ENCODE measurements at regions not wholly inside any gene's neighbourhood (a gene's known extent, or its start where the extent isn't known, plus 50 kb on each side); places are given as distances from the start of the nearest gene placed in this dataset.

DNA sequence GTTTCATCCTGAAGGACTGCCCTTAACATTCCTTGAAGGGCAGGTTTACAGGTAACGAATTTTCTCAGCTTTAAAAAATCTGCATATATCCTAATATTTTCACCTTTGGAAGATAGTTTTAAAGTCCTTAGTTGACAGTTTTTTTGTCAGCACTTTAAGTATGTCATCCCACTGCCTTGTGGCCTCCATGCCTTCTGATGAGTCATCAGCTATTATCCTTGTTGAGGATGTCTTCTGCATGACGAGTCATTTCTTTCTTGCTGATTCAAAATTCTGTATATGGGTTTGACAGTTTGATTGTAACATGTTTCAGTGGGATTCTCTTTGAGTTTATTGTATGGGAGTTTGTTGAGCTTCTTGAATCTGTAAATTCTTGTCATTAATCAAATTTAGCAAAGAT, 500.6 kb downstream of the DISC1 start:
- no peak overlapping the region for H4K91ac ChIP-seq (ENCODE audit: insufficient read depth, low read depth, low read length)
- no TSS peak for BruUV-seq (replicated peaks)
- H3K14ac ChIP-seq (replicated peaks; ENCODE audit: low read depth, low read length), result no peak overlapping the region
- no peak overlapping the region for H3K9ac ChIP-seq (ENCODE audit: low read depth, low read length)
- no peak overlapping the region for H3K23ac ChIP-seq (ENCODE audit: low read depth, low read length)
- no peak overlapping the region for H2BK15ac ChIP-seq (ENCODE audit: low read depth, low read length)
- no peaks in the 10 kb centered on the region for H3K36me3 ChIP-seq (ENCODE audit: control insufficient read depth, insufficient read depth, low read length)
- H3K18ac ChIP-seq (ENCODE audit: low read depth, low read length), result no peak overlapping the region
- no peak overlapping the region for H3K56ac ChIP-seq (ENCODE audit: extremely low read depth, insufficient read depth, low read length)
- no CpG with 5 or more reads among the region's 2 CpGs for WGBS, 2 experiments (ENCODE audit: extremely low coverage in 2 of 2, insufficient read length in 1 of 2)
- peak overlapping the region; percentile 29 for H2BK5ac ChIP-seq (ENCODE audit: low read depth, low read length, poor library complexity, severe bottlenecking)
- no peak overlapping the region for H4K8ac ChIP-seq (ENCODE audit: low read depth in 2 of 2, low read length in 2 of 2)
- no peak overlapping the region for H3K27ac ChIP-seq (ENCODE audit: insufficient read depth, low read length)
- in situ Hi-C loops (cut with MboI; ENCODE audit: low sequenced_read_pairs), result no loop called here
- DNase-seq, result peak; percentile 90
- H3K27me3 ChIP-seq (ENCODE audit: control insufficient read depth, insufficient read depth, low read length), result no peaks in the 10 kb centered on the region
- POLR2A ChIA-PET (ENCODE audit: unreplicated experiment), result no interaction called here
- no peaks in the 10 kb centered on the region for H3K4me1 ChIP-seq (ENCODE audit: control insufficient read depth, insufficient read depth, low read length)
- H3K79me1 ChIP-seq (ENCODE audit: low read depth in 1 of 2, low read length in 2 of 2), result no peaks in the 10 kb centered on the region
- H2AK9ac ChIP-seq (replicated peaks; ENCODE audit: low read depth, low read length, poor library complexity), result no peak overlapping the region
- intact Hi-C loops (cut with micrococcal nuclease), result no loop called here
- H3K4ac ChIP-seq (ENCODE audit: low read depth, low read length), result no peak overlapping the region
- dilution Hi-C loops (cut with HindIII; ENCODE audit: low sequenced_read_pairs, unreplicated experiment), result no loop called here
- no peak overlapping the region for H2AK5ac ChIP-seq (ENCODE audit: low read depth, low read length)
- TF ChIP-seq BHLHE40 (IDR thresholded peaks at IDR 0.05; ENCODE audit: low read depth, low read length), result peak; percentile 48; the same call in 1 of the 2 replicates
- TF ChIP-seq MAFK (IDR thresholded peaks at IDR 0.05; ENCODE audit: low read depth, low read length), result peak; percentile 97
- no peak for TF ChIP-seq CEBPB (IDR thresholded peaks at IDR 0.05; ENCODE audit: low read depth, low read length)
- peak; percentile 64; the same call in 1 of the 2 replicates for TF ChIP-seq NFE2L2 (IDR thresholded peaks at IDR 0.05; ENCODE audit: low read depth, low read length)
- no peak for TF ChIP-seq RCOR1 (IDR thresholded peaks at IDR 0.05; ENCODE audit: insufficient replicate concordance, low read length)
- TF ChIP-seq FOS (IDR thresholded peaks at IDR 0.05; ENCODE audit: low read depth, low read length), result peak; percentile 98
- no peaks in the 10 kb centered on the region; the same call in 1 of the 2 replicates for H3K9me3 ChIP-seq (ENCODE audit: control insufficient read depth, insufficient read depth, low read length)
- CTCF ChIA-PET, result no interaction called here
- ATAC-seq (ENCODE audit: low read depth), result peak; percentile 89
- H4K5ac ChIP-seq (ENCODE audit: low read depth, low read length), result no peak overlapping the region
- H3K4me3 ChIP-seq (ENCODE audit: insufficient read depth, low read depth, low read length), result no peak overlapping the region
- no peak overlapping the region for H2BK20ac ChIP-seq (ENCODE audit: low read depth, low read length)
- no peak overlapping the region for H3K4me2 ChIP-seq (ENCODE audit: low read depth, low read length)
- no peaks in the 10 kb centered on the region for H4K20me1 ChIP-seq (ENCODE audit: insufficient read depth, low read length)
- H2AFZ ChIP-seq (replicated peaks; ENCODE audit: low read length, poor library complexity), result no peak overlapping the region
- no peaks in the 10 kb centered on the region for H3K9me1 ChIP-seq (ENCODE audit: insufficient read depth, low read length)
- H2BK120ac ChIP-seq (ENCODE audit: low read depth, low read length), result no peak overlapping the region

Measured in IMR-90 (cell line).